ENCODE measurements at regions not wholly inside any gene's neighbourhood (a gene's known extent, or its start where the extent isn't known, plus 50 kb on each side); places are given as distances from the start of the nearest gene placed in this dataset.
"Not testable (repeated sequence)": the region's sequence is repeated elsewhere in the genome, so short reads cannot be mapped to it uniquely, and the experiment has no call there.

DNA sequence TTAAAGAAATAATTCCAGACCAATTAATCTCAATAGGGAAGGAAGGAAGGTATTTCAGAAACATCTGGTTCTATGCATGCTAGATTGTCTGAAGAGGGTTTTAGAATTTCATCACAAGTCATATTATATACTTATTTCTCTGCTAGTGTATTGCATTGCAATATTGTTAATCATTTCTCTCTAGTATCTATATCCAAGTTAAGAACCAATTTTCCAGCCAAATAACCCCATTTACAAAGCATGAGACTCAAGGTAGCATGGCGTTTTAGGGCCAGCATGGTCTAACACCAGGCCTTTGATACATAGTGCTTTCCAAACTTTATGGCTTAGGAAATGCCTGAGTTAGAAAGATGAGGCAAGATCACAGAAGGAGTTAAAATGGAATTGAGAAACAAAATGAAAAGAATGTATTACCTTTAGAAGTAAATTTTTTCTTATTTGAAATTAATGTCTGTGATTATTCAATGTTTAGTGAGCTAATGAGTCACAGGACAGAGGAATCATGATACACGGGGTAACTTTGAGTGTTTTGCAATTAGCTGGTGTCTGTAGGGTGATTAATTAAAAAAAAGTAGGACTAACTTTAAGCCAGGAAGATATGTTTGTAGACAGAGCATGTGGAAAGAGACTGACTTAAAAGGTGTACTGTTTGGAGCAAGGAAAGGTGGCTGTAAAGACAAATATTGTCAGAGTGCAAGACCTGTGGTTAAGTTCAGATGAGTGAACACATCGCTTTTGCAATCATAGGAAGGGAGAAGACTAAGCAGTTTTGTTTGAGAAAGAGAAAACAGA is 1006.2 kb upstream of the CITED2 start:
- DNase-seq (ENCODE audit: low spot score), result no peak

DNA sequence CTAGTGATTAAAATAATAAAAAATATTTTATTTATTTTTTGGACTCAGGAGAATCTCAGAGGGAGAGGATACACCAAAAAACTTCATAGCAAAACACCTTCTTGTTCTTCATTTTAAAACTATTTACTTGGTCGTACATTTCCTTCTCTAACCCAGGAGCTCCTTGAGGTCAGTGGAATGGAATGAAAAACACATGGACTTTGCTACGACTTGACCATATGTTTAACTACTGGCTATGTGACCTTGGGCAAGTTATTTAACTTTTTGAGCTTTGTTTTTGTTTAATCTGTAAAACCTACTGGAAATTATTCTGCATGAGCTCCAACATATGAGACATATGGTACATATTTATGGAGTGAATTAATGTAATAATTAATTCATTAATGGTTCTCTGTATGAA is 1005.5 kb upstream of the CITED2 start:
- no peak for DNase-seq (ENCODE audit: low spot score)

DNA sequence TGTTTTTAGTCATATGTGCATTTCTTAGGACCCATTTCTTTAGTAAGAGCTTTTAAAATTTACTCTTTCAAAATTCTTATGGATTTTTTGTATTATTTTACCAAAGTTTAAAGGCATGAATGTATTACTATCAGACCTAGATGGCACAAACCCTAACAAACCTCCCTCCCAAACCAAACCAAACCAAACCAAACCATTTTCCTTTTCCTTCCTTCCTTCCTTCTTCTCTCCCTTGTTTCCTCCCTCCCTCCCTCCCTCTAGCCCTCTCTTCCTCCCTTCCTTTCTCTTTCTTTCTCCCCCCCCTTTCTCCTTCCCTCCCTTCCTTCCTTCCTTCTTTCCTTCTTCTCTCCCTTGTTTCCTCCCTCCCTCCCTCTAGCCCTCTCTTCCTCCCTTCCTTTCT is 1001.8 kb upstream of the CITED2 start:
- DNase-seq (ENCODE audit: low spot score), result no peak

DNA sequence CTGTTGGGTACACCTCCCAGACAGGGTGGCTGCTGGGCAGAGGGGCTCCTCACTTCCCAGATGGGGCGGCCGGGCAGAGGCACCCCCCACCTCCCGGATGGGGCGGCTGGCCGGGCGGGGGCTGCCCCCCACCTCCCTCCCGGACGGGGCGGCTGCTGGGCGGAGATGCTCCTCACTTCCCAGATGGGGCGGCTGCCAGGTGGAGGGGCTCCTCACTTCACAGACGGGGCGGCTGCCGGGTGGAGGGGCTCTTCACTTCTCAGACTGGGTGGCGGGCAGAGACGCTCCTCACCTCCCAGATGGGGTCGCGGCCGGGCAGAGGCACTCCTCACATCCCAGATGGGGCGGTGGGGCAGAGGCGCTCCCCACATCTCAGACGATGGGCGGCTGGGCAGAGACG is 999.3 kb upstream of the CITED2 start:
- DNase-seq (ENCODE audit: low spot score), result not testable (repeated sequence)

DNA sequence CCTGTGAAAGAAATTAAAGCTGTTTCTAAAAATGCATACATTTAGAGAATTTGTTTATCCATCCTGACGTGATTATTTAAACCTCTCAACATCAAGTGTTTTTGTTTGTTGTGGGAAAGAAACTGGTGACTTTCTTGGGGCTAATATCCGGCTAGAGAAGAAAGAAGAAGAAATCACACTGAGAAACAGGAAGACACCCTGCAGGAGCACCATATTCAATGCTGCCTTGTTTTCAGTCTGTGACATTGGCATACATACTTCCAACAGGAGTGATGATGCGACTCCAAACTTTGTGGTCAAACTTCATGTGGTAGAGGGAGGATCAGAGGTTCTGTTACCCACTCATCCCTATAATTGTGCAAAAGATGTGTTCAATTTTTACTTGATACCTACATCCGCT is 997.6 kb upstream of the CITED2 start:
- no peak for DNase-seq (ENCODE audit: low spot score)

DNA sequence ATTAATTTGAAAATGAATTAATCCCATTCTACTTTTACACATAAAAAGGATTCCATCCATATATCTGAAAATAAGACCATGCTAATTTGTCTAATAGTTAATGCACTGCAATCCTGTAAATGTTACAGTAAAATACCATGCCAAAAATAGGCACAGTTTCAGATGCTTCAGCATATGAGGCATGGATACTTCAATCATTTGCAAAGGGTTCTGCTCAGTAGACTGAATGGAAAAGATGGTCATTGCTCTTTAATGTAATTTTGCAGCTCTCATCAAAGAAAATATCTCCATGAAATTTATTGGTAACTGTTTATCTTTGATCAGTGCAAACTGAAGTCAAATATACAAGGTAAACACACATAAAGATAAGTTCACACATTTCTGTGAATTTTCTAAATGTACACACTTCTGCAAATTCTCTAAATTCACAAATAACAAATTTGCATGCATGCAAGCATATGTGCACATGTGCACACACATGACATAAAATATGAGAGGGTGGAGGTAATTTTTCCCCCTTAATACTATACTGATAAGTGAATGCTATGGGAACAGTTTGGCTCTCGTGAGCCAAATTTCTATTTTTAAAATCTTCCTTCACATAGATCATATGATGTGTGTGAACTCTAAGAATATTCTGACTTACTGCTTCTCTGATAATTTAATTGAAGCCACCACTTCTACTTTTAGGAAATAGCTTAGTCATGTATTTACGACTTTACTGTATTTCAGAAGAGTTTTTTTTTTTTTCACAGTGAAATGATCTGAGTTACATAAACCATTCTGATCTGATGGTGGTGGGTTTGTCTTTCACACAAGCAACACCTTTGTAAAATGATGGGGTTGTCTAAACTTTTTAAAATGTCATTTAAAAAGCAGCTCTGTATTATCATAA is 996.8 kb upstream of the CITED2 start:
- DNase-seq (ENCODE audit: low spot score), result no peak

DNA sequence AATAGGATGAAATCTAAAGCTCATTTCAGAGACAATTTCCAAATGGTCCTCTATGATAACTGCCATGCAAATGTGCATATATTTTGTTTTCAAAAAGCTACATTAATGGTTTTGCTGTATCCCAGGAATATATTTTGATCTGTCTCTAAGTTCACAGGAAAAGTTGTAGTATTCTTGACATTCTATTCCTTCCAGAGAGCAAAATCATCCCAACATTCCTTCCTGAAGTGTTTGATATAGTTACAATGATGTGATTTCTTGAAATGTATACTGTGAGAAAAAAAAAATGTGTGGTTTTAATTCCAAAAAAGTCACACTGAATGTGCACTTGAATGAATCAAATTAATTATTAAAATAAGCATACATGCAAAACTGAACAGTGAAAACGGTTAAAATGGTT is 996.0 kb upstream of the CITED2 start:
- DNase-seq (ENCODE audit: low spot score), result no peak

DNA sequence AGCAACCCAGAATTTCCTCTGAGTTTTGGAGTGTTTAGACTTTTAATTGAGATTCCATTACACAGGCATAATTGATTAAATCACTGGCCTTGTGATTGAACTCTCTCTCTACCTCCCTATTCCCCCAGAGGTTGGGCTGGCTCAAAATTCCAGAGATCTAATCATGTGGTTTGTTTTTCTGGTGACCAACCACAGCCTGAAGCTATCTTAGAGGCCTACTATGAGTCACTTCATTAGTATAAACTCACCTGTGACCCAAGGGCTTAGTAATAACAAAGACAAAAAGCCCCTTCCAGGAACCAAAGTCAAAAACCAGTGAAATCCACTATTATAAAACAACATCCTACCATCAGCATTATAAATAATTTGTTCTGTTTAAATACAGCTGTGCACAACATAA is 992.5 kb upstream of the CITED2 start:
- no peak for DNase-seq (ENCODE audit: low spot score)

DNA sequence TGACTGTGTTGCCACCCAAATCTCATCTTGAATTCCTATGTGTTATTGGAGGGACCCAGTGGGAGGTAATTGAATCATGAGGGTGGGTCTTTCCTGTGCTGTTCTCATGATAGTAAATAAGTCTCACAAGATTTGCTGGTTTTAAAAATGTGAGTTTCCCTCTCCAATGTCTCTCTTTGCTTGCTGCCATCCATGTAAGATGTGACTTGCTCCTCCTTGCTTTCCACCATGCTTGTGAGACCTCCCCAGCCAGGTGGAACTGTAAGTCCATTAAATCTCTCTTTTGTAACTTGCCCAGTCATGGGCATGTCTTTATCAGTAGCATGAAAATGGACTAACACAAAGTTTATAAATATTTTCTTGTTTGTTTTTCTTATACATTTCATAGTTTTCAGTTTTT is 990.5 kb upstream of the CITED2 start:
- no peak for DNase-seq (ENCODE audit: low spot score)

DNA sequence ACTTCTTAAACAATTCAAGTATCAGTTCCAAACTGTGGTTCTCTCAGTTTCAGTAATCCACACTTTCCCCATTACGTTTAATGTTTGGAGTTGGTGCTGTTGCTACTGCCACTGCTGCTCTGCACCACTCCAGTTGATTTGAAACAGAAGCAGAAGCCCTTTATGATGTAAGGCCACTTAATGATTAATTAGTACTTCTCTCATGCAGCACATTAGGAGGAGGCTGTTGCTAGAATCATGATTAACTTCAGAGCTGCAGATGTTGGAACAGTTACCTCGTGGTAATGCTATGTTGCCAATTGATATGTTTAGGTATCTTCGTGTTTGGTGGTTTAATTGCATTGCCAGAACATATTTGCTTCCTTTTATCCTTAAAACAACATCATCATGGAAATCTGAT is 986.2 kb upstream of the CITED2 start:
- no peak for DNase-seq (ENCODE audit: low spot score)

DNA sequence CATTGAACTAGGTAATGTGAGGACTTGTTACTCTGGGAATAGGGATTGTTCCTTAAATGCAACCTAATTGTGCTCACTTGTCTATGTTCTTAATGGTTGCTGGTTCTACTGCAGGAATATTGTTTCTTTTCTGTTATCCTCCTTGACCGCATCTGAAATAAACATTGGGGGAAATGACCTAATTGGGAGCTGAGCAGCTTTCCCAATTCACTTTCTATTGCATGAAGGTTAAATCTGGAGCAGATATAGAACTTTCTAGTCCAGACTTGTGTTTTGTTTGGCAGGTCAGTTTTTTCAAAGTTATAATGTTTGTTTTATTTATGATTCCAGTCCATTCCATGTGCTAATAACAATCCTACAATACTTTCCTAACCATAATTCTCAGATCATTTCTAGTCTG is 981.0 kb upstream of the CITED2 start:
- DNase-seq (ENCODE audit: low spot score), result no peak

DNA sequence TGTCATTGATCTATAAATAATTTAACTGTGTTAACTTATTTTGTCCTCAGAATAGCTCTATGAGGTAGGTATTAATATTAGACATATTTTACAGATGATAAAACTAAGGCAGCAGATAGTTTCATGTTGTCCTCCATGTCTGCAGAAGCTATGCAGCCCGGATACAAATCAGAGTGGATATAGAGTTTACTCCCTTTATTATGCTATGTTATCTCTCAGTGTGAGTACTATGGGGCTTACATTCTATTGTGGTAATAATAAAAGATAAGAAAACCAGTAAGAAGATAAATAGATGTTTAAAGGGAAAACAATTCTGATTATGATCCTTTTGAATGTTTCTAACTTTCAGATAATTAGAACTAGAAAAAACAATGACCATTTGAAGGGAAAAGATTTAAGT is 979.8 kb upstream of the CITED2 start:
- DNase-seq (ENCODE audit: low spot score), result no peak

DNA sequence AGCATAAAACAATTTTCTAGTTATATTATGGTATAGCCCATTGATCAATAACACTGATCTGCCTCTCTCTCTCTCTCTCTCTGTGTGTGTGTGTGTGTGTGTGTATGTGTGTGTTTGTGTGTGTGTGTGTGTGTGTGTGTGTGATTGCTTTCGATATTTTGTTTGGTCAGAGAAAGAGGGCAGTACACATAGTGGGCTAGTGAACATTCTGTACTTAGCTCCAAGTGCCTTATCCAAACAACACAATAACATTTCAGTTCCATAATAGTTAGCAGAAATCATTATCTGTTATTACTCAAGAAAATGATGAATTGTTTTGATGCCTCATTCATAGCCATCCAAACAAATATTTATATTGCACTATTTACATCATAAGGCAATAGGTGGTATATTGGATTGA is 979.1 kb upstream of the CITED2 start:
- DNase-seq (ENCODE audit: low spot score), result no peak

DNA sequence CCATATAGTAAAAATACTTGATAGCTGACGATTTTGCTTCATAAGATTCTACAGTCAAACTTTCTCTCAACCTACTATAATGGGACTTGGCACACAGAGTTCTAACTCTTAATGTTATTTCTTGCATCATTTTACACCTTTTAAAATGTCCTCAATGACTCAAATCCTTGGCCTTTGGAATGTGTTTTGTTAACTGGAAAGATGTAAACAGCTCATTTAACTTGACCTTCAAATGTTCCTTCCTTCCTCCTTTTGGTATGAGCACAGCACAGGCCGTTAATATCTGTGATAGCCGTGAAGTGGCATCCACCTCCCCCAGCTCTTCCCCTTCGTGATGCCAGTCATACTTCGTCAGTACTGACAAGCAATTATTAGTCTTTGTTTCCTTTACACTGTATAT is 972.0 kb upstream of the CITED2 start:
- no peak for DNase-seq (ENCODE audit: low spot score)

DNA sequence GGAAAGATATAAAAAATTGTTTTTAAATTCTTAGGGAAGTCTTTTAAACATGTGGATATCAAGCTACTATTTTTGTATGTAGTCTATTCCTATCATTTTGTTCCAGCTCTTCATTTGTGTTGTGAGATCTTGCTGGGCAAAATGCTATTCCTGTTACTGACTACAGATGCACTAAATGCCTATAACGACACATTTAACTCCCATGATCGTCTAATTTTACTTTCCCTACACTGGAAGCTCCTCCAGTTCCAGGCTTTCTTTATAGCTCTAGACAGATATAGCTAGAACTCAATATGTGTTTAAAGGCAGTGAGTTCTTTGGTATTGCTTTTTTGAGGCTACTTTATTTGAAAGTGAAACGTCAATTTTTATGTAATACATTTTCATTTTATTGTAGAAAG is 971.5 kb upstream of the CITED2 start:
- DNase-seq (ENCODE audit: low spot score), result no peak

DNA sequence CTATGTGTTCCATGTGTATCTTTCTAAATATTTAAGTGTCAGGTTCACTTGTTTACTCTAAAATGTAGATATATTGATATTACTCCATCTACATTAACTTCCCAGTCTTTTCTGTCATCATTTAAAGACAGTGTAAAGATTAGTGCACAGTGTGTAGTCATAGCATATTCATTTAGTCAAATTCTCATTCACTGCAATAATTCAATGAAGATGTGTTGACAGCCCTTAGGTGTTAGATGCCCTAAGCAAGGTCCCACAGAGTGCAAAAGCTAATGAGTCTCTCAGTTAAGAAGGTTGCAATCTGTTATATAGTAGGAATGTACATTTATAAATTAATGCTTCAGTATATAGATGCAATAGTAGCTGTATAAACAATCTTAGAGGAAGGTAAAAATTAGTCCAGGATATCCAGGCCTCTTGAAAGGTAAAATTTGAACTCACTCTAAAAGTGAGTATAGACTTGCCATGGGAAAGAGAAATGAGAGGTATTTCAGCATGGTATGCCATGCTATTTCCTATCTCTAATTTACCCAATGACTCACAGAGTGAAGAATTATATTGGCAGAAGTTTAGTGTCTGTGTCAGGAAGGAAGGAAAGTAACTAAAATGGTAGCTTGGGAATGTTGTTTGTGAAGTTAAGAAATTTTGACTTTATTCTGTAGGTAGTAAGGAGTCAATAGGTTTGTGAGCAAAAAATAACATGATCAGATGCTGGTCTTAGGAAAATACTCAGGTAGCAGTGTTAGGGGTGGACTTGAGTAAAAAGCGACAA is 969.9 kb upstream of the CITED2 start:
- no peak for DNase-seq (ENCODE audit: low spot score)

DNA sequence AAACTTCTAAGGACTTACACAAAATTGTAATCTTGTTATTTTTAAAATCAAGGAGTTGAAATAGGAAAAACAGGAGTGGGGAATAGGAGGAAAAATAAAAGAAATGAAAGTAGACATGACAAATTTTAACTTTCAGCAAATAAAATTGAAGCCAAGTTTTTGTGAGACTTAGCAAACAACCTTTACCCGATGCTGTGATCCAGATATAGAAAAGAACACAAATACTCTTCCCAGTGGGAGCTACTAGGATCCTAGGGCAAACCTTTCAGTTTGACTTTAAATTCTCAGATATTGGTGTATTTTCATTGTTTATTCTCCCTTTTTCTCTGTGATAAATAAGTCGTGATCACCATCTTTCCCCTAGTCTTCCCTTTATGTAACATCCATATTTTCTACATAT is 968.7 kb upstream of the CITED2 start:
- no peak for DNase-seq (ENCODE audit: low spot score)

DNA sequence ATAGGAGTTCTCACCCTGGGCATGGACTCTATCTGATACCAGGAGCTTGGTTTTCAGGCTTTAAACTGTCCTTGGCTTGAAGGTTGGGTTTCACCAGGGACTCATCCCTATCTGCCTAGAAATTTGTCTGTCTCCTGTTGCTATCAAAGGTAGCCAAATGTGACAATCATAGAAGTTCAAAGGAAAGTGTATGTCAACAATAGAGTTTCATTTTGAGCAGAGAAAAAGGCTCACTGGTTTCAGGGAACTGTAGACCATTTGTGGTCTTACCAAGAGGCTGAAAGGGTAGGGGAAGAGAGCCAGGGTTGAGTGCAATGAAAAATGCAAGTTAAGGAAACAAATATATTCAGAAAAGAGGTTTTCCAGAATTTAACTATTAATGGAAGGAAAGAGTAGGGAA is 966.8 kb upstream of the CITED2 start:
- DNase-seq (ENCODE audit: low spot score), result no peak

DNA sequence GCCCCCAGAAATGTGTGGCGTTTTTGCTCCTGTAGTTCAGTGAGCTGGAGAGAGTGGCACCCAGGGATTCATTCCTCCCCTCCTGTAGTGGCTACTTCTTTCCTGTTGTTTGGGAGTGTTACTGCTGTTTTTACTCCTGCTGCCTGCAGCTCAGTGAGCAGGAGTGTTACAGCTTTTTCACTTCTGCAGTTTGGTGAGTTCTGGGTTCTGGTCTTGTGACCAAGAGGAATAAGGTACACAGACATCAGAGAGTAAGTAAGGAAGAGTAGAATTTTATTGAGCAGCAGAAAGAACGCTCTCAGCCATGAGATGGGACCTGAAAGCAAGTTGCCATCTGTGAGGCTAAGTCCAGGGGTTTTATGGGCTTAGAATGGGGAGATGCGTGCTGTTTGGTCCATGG is 966.3 kb upstream of the CITED2 start:
- no peak for DNase-seq (ENCODE audit: low spot score)

DNA sequence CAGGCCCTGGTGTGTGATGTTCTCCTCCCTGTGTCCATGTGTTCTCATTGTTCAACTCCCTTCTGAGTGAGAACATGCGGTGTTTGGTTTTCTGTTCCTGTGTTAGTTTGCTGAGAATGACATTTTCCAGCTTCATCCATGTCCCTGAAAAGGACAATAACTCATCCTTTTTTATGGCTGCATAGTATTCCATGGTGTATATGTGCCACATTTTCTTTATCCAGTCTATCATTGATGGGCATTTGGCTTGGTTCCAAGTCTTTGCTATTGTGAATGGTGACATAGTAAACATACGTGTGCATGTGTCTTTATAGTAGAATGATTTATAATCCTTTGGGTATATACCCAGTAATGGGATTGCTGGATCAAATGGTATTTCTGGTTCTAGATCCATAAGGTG is 964.6 kb upstream of the CITED2 start:
- not testable (repeated sequence) for DNase-seq (ENCODE audit: low spot score)

DNA sequence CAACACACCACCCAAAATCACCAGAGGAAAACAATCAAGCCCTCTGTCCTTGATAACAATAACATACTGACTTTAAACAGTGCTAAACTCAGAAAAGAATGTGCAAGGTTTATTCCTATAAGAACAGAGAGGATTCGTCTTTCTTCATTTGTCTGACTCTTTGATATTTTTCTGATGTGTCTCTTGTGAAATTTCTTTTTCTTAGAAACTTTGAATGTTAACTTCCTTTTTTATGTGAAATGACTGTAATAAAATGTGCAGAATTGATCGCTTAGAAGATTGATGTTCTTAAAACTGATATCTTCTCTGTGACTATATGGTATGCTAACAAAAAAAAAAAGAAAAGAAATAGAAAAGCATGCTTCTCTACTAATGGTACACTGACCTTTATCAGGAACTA is 947.4 kb upstream of the CITED2 start:
- no peak for DNase-seq (ENCODE audit: low spot score)
